Muscle of arm (tissue), 1 donor: ENCODE measurements at regions not wholly inside any gene's neighbourhood (a gene's known extent, or its start where the extent isn't known, plus 50 kb on each side); places are given as distances from the start of the nearest gene placed in this dataset.

ENCODE experiments used
- DNase-seq: peaks from one replicate; pipeline ENCODE4 v3.0.0-alpha.2; 2013

DNA sequence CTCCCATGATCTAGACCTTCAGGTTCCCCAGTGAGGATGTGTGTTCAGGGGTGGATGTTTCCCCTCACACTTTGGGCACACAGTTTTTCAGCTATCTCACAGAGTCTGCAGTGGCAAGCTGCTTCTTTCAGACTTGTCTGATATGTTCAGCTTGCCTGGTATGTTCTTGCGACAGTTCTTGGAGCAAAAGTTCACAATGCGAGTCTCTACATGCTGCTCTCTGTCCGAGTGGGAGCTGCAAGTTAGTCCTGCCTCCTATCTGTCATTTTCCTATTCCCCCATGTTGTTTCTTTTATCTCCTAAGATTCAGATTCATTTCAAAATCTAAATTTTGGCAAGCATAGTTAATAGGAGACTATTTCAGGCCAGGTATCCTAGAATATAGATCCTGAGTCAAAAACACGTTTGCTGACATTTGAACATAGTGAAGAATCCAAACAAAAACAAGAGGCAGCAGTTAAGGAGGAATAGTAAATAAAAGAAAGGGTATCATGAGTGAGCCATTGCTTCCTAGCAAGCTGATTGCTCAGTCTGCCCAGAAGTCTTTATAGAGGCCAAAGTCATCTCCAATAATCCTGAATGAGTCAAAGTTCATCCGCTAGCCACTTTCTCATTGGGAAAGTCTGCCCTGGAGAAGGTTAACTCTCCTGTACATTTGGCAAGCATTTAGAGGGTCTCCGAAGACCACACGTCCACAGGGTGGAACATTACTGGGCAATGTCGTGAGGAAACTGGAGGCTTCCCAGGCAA lies 140.2 kb upstream of the MOCS1 start:
- DNase-seq: no peak

DNA sequence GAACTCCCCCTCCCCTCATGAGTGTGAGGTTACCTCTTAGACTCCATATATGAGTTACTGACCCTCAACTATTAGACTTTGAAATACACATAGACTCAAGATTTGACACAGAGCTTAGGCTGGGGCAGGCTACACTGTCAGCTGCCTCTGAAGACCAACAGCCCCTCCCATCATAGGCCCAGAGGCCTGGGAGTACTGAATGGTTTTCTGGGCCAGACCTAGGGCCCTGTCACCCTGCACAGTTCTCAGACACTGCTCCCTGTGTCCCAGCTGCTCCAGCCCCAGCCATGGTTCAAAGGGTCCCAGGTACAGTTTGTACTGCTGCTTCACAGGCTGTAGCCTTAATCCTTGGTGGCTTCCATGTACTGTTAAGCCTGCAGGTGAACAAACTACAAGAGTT lies 132.1 kb upstream of the MOCS1 start:
- DNase-seq: no peak

- no peak for DNase-seq
Measured at GRCh38 chr6:40056865-40057264, 122.6 kb upstream of the MOCS1 start.

GRCh38 chr6:40054602-40055001 lies 120.3 kb upstream of the MOCS1 start:
- DNase-seq: no peak

DNA sequence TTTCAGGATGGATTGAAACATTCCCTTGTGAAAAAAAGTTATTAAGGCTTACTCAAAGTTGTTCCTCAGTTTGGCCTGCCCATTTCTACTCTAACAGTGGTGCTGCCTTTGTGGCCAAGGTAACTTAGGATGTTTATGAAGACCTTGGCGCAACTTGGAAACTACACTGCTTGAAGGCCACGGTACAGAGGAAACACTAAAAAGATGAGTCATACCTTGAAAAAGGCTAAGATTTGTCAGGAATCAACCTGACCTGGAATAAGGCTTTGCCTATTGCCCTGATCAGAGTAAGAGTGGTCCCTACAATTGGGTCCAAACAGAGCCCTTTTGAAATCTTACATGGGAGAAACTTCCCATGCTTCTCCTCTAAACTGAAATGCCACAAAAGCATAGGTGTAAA lies 119.9 kb upstream of the MOCS1 start:
- DNase-seq: no peak

GRCh38 chr6:40049128-40049527 lies 114.9 kb upstream of the MOCS1 start:
- no peak for DNase-seq

DNA sequence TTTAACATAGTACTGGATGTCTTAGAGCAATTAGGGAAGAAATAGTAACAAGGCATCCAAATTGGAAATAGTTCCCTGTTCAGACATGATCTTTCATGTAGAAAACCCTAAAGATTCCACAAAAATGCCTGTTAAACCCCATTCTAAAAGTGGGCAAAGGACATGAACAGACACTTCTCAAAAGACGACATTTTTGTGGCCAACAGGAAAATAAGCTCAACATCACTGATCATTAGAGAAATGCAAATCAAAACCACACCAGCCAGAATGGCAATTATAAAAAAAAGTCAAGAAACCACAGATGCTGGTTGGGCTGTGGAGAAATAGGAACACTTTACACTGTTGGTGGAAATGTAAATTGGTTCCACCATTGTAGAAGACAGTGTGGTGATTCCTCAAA lies 109.9 kb upstream of the MOCS1 start:
- no peak for DNase-seq

DNA sequence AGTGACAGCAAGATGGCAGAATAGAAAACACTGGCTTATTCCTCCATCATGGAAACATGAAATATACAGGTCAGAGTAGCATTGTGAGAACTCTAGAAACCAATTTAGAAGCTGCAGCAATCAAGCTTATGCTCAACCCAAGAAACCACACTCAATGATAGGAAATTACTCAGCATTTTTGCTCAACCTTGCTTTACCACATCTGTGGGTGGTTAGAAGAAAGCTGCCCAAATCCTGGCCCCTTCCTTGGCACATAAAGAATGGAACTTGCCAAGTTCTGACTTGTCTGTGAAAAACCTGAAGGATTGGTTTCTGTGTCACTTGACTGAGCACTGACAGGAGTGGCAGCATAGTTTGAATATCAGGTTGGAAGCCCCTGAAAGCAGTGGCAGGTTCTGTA lies 108.0 kb upstream of the MOCS1 start:
- no peak for DNase-seq

DNA sequence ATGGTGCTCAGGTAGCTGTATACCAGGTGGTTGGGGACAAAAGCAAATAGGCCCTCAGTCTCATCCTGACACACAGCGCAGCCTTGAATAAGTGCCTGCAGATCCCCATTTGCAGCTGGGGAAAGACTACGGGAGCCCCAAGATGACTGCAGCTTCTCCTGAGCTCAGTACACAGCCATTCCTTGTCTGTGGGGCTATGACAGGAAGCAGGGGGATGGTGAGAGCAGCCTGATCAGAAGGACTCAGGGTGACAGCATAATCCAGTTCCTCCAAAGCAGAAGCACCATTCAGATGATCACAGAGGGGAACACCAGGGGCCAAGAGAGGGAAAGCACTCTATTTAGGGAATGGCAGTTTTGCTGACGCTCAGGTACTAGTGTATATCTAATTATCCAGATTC lies 104.8 kb upstream of the MOCS1 start:
- DNase-seq: no peak

- DNase-seq: no peak
Measured at GRCh38 chr6:40038626-40039025, 104.4 kb upstream of the MOCS1 start.

- DNase-seq: no peak
Measured at GRCh38 chr6:40037271-40037670, 103.0 kb upstream of the MOCS1 start.

GRCh38 chr6:40036186-40036585 lies 101.9 kb upstream of the MOCS1 start:
- DNase-seq: no peak

DNA sequence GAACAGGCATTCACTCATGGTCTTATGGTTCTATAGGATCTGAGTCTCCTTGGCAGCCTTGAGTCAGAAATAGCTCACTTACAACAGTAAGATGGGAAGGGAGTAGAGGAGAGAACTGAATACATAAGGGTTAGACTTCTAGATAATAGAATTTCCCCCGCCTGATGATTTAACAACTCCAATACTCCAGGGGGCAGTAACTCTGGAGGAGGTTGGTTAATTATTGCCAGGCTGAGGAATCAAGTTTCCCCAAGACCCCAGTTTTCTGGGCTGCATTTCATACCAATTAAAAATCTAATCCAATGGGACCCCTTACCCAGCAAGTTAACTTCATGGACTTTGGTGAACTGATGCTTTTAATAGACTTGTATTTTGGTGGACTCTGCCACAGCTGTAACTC lies 94.2 kb upstream of the MOCS1 start:
- DNase-seq: no peak

- no peak for DNase-seq
Measured at GRCh38 chr6:40022867-40023266, 88.6 kb upstream of the MOCS1 start.

- no peak for DNase-seq
Measured at GRCh38 chr6:40020166-40020565, 85.9 kb upstream of the MOCS1 start.

DNA sequence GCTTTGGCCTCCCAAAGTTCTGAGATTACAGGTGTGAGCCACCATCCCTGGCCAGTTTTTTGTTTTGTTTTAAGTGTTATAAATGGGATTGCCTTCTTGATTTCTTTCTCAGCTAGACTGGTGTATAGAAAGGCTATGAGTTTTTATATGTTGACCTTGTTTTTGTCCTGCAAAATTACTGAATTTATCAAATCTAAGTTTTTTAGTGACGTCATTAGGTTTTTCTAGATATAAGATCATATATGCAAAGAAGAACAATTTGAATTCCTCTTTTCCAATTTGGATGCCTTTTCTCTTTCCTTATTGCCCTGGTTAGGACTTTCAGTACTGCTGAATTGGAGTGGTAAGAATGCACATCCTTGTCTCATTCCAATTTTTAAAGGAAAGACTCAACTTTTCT lies 81.3 kb upstream of the MOCS1 start:
- DNase-seq: no peak

- no peak for DNase-seq
Measured at GRCh38 chr6:40011844-40012243, 77.6 kb upstream of the MOCS1 start.

DNA sequence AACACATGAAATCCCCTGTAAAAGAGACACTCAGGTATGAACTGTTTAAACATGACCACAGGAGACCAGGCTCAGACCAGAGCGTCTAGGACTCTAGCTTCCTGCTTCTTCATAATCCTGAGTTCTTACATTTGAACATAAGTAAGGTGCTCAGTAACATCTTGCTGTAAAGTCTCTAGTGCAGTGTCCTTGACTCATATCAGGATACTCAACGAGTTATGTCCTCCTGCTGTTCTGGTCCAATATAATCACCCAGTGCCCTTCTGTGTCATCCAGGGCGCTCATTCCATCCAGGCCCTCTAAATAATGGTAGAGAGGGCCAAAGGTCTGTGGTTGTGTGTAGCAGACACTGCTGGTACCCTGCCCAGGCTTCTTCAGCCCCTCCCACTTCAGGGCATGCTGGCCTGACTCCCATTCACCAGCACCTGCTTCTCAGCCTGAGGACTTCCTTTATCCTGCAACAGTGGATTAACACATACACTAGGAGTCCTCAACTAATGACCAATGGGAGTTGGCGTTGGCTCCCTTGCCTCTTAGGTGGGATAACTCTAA lies 66.8 kb upstream of the MOCS1 start:
- no peak for DNase-seq

GRCh38 chr6:39999006-39999867 lies 65.0 kb upstream of the MOCS1 start:
- DNase-seq: no peak

DNA sequence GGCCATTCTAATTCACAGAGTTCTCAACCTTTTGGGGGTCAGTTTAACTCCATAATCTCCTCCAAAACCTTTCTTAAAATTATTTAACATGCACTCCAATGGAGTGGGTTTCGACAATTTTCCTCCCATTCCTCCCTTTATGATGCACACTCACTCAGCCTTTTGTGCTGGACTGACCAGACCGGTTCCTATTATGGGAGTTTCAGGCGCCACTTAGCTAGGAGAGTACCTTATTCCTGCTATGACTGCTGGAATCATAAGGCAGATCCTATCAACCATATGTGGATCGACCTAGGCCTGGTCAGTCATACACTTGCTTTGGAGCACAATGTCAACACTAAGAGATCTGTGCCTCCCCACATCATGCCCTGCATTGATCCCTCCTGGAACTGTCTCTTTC lies 63.9 kb upstream of the MOCS1 start:
- DNase-seq: no peak

DNA sequence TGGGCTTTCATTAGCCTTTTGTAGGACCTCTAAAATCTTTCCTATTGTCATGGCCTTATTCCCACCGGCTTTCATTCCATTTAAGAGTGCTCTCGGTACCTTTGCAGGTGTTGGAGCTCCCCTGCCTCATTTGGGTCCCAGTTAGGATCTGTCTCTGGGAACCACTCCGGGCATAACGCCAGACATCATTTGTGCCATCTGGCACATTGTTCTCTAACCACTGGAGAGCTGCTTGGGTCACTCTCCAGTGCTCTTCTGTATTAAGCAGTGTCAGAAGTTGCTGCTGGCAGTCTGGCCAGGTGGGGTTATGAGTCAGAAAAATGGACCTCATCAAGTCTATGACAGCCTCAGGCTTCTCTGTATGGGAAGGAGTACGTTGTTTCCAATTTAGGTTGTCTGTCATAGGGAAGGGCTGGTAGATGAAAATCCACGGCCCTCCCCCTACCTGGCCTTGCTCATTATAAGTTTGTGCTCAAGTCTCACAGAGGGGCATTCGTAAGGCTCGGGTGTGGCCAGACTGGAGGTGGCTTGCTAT lies 62.9 kb upstream of the MOCS1 start:
- no peak for DNase-seq

DNA sequence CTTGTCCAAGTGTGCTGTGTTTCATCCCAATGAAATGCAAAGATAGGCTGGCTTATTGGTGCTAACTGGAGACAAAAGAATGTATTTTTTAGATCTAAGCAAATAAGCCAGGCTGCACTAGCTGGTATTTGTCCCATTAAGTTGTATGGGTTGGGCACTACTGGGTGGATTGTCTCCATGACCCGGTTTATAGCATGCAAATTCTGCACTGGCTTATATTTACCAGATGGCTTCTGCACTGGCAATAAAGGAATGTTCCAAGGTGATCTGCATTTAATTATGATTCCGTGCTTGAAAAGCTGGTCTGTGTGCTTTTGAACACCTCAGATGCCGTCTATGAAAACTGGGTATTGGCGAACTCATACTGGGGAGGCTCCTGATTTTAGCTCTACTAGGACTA lies 61.4 kb upstream of the MOCS1 start:
- no peak for DNase-seq
